A673 (cell line): ENCODE measurements at regions not wholly inside any gene's neighbourhood (a gene's known extent, or its start where the extent isn't known, plus 50 kb on each side); places are given as distances from the start of the nearest gene placed in this dataset.

Experiments used
- BruUV-seq: library from RNA; stranded (reverse); fragments of 400-500 nt; replicated peaks from 2 replicates; lab custom pipeline; 2021; lab: Mats Ljungman, UMichigan
- CTCF ChIA-PET: fragments of 300-600 bp; sonication (Branson Sonifier 250); formaldehyde crosslinking; loops from one replicate; lab custom pipeline; 2022; ENCODE audit warnings: antibody characterized with exemption; lab: Charles Lee
- POLR2A ChIA-PET: fragments of 300-600 bp; sonication (Branson Sonifier 250); formaldehyde crosslinking; loops from one replicate; lab custom pipeline; 2022; ENCODE audit warnings: antibody characterized with exemption; ENCODE audit not compliant: low non-redundant PET; lab: Charles Lee
- DNase-seq: peaks from one replicate; pipeline ENCODE4 v3.0.0-alpha.2; 2015; ENCODE audit warnings: low spot score
- H3K27ac ChIP-seq: fragments of 200-600 bp; sonication (generic); 2 replicates; pipeline ENCODE4 v1.5.1; 2016; ENCODE audit warnings: mixed run types, low read depth, mild to moderate bottlenecking, mixed read lengths, antibody characterized with exemption, low read length; ENCODE audit not compliant: poor library complexity, severe bottlenecking
- H3K27me3 ChIP-seq: fragments of 200-600 bp; sonication (generic); replicated peaks from 2 replicates; pipeline ENCODE4 v1.6.1; 2017; ENCODE audit warnings: mixed run types, low read depth, mild to moderate bottlenecking, mixed read lengths, antibody characterized with exemption, low read length; ENCODE audit not compliant: insufficient read depth, poor library complexity
- H3K36me3 ChIP-seq: fragments of 200-600 bp; sonication (generic); 2 replicates; pipeline ENCODE4 v1.6.1; 2016; ENCODE audit warnings: mixed run types, mild to moderate bottlenecking, mixed read lengths, antibody characterized with exemption, low read length; ENCODE audit not compliant: insufficient read depth, poor library complexity, severe bottlenecking
- H3K4me1 ChIP-seq: fragments of 200-600 bp; sonication (generic); 2 replicates; pipeline ENCODE4 v1.6.1; 2017; ENCODE audit warnings: mixed run types, mild to moderate bottlenecking, mixed read lengths, antibody characterized with exemption, low read length; ENCODE audit not compliant: insufficient read depth, poor library complexity, severe bottlenecking
- H3K4me3 ChIP-seq: fragments of 200-600 bp; sonication (generic); 2 replicates; pipeline ENCODE4 v1.5.1; 2016; ENCODE audit warnings: low read depth, mixed run types, mild to moderate bottlenecking, mixed read lengths, low read length; ENCODE audit not compliant: poor library complexity, severe bottlenecking
- H3K9me3 ChIP-seq: fragments of 200-600 bp; sonication (generic); 2 replicates; pipeline ENCODE4 v1.6.1; 2016; ENCODE audit warnings: mixed run types, low read depth, mild to moderate bottlenecking, mixed read lengths, antibody characterized with exemption, low read length; ENCODE audit not compliant: poor library complexity, severe bottlenecking
- CTCF ChIP-seq: fragments of 300-800, 200-600 bp; sonication (generic); conservative IDR thresholded peaks from 2 replicates; pipeline ENCODE4 v1.5.1; 2017; ENCODE audit warnings: low read depth, mild to moderate bottlenecking, antibody characterized with exemption, low read length, moderate library complexity, mixed read lengths
- EZH2 ChIP-seq: fragments of 200-600 bp; sonication (generic); IDR thresholded peaks from 2 replicates; pipeline ENCODE4 v1.6.1; 2017; ENCODE audit warnings: borderline replicate concordance, low read depth, mild to moderate bottlenecking, mixed read lengths, antibody characterized with exemption, low read length; ENCODE audit not compliant: poor library complexity, severe bottlenecking
- intact Hi-C: fragments of 100-400 bp; cut with micrococcal nuclease; formaldehyde crosslinking; loops from one replicate; pipeline ENCODE4 v1.10.0; 2022; ENCODE audit not compliant: unreplicated experiment

DNA sequence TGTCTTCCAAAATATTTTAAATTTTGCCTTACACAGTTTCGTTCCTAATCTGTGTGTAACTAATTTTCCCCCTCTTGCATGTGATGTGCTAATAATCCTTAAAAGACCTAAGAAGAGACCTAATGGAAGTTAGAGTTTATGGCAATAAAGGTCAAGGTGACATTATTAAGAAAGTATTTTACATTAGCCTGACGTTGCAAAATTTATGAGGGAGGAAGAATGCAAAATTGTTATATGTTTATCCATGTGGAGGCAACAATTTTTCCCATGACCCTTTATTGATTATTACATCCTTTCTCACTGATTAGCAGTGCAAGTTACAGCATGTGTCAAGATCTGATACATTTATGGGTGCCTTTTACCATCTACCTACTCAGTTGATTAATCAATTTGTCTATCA, 373.8 kb upstream of the ROBO1 start:
- no TSS peak for BruUV-seq
- CTCF ChIA-PET = no interaction called here
- TF ChIP-seq EZH2 (no peak), CTCF (no peak)

DNA sequence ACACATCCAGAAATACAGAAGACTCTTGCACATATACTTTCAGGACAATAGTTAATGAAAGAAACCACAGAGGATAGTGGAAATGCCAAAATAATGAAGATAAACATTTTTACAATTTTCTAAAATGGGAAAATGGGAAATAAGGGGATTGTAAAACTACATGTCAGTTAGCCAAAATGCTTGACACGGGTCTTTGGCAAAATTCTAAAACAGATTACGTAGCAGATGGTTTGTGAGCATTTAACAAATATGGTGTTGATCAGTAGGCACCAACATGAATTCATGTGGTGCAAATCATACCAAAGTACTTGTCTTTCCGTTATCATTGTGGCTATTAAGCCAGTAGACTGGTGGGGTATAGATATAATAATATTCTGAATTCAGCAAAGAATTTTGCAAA, 348.5 kb upstream of the ROBO1 start:
- no peaks in the 10 kb centered on the region for H3K27me3 ChIP-seq
- TF ChIP-seq EZH2 = no peak
- TF ChIP-seq CTCF = no peak
- H3K4me3 ChIP-seq = no peak overlapping the region
- POLR2A ChIA-PET = no interaction called here
- no peak for DNase-seq
- intact Hi-C loops = no loop called here
- CTCF ChIA-PET = no interaction called here
- no peaks in the 10 kb centered on the region for H3K36me3 ChIP-seq
- BruUV-seq = no TSS peak
- no peaks in the 10 kb centered on the region for H3K9me3 ChIP-seq
- no peak overlapping the region for H3K27ac ChIP-seq
- no peaks in the 10 kb centered on the region for H3K4me1 ChIP-seq

More for the DNA sequence above, 373.8 kb upstream of the ROBO1 start:
- DNase-seq = no peak
- no peaks in the 10 kb centered on the region for H3K27me3 ChIP-seq
- no peaks in the 10 kb centered on the region for H3K36me3 ChIP-seq
- no peak overlapping the region for H3K4me3 ChIP-seq
- POLR2A ChIA-PET = no interaction called here
- no peak overlapping the region for H3K27ac ChIP-seq
- no peaks in the 10 kb centered on the region for H3K4me1 ChIP-seq
- intact Hi-C loops = no loop called here
- no peaks in the 10 kb centered on the region for H3K9me3 ChIP-seq

- BruUV-seq = no TSS peak
- Histone ChIP-seq H3K27me3 (no peaks in the 10 kb centered on the region), H3K4me3 (no peak overlapping the region), H3K4me1 (no peaks in the 10 kb centered on the region), H3K27ac (no peak overlapping the region), H3K36me3 (no peaks in the 10 kb centered on the region), H3K9me3 (no peaks in the 10 kb centered on the region)
- no peak for TF ChIP-seq EZH2
- no peak for TF ChIP-seq CTCF
- intact Hi-C loops = no loop called here
- ChIA-PET POLR2A (no interaction called here), CTCF (no interaction called here)
- DNase-seq = no peak
These were observed 346.9 kb upstream of the ROBO1 start for GRCh38 chr3:80114694-80115093.
